ENCODE measurements at regions not wholly inside any gene's neighbourhood (a gene's known extent, or its start where the extent isn't known, plus 50 kb on each side); places are given as distances from the start of the nearest gene placed in this dataset.

- POLR2A ChIA-PET (ENCODE audit: unreplicated experiment): no interaction called here
- no peak overlapping the region for H3K4me3 ChIP-seq (ENCODE audit: insufficient read depth, low read depth, low read length)
- BruUV-seq (replicated peaks): no TSS peak
- WGBS, 2 experiments (ENCODE audit: extremely low coverage in 2 of 2, insufficient read length in 1 of 2): no CpG with 5 or more reads among the region's 3 CpGs
- no peak overlapping the region for H4K8ac ChIP-seq (ENCODE audit: low read depth in 2 of 2, low read length in 2 of 2)
- no peak overlapping the region for H3K14ac ChIP-seq (replicated peaks; ENCODE audit: low read depth, low read length)
- no peak overlapping the region for H3K56ac ChIP-seq (ENCODE audit: extremely low read depth, insufficient read depth, low read length)
- no peak overlapping the region for H2AK9ac ChIP-seq (replicated peaks; ENCODE audit: low read depth, low read length, poor library complexity)
- no peak overlapping the region for H3K9ac ChIP-seq (ENCODE audit: low read depth, low read length)
- no peak overlapping the region for H2BK5ac ChIP-seq (ENCODE audit: low read depth, low read length, poor library complexity, severe bottlenecking)
- no peak overlapping the region for H3K4ac ChIP-seq (ENCODE audit: low read depth, low read length)
- peaks cover 41% of the 10 kb centered on the region for H3K27me3 ChIP-seq (ENCODE audit: control insufficient read depth, insufficient read depth, low read length)
- H3K4me2 ChIP-seq (ENCODE audit: low read depth, low read length): no peak overlapping the region
- H3K23ac ChIP-seq (ENCODE audit: low read depth, low read length): no peak overlapping the region
- dilution Hi-C loops (cut with HindIII; ENCODE audit: low sequenced_read_pairs, unreplicated experiment) (no loop called here), intact Hi-C loops (cut with micrococcal nuclease) (no loop called here), in situ Hi-C loops (cut with MboI; ENCODE audit: low sequenced_read_pairs) (no loop called here)
- H2BK20ac ChIP-seq (ENCODE audit: low read depth, low read length): no peak overlapping the region
- H3K36me3 ChIP-seq (ENCODE audit: control insufficient read depth, insufficient read depth, low read length): no peaks in the 10 kb centered on the region
- no peak for DNase-seq
- H3K18ac ChIP-seq (ENCODE audit: low read depth, low read length): no peak overlapping the region
- no peak overlapping the region for H2AK5ac ChIP-seq (ENCODE audit: low read depth, low read length)
- H2BK120ac ChIP-seq (ENCODE audit: low read depth, low read length): no peak overlapping the region
- no peak for ATAC-seq (ENCODE audit: low read depth)
- TF ChIP-seq MAZ (IDR thresholded peaks at IDR 0.05; ENCODE audit: borderline replicate concordance, low read depth, low read length) (no peak), RCOR1 (IDR thresholded peaks at IDR 0.05; ENCODE audit: insufficient replicate concordance, low read length) (no peak), RAD21 (IDR thresholded peaks at IDR 0.05; ENCODE audit: low read length) (no peak), CEBPB (IDR thresholded peaks at IDR 0.05; ENCODE audit: low read depth, low read length) (no peak), RFX5 (IDR thresholded peaks at IDR 0.05; ENCODE audit: low read depth, low read length) (no peak), MXI1 (IDR thresholded peaks at IDR 0.05; ENCODE audit: borderline replicate concordance, low read depth, low read length) (no peak), CHD1 (IDR thresholded peaks at IDR 0.05; ENCODE audit: low read depth, low read length) (no peak), SMC3 (IDR thresholded peaks at IDR 0.05; ENCODE audit: low read depth, low read length) (no peak), ELK1 (IDR thresholded peaks at IDR 0.05; ENCODE audit: borderline replicate concordance, low read depth, low read length) (no peak), MAFK (IDR thresholded peaks at IDR 0.05; ENCODE audit: low read depth, low read length) (no peak), BHLHE40 (IDR thresholded peaks at IDR 0.05; ENCODE audit: low read depth, low read length) (no peak), FOS (IDR thresholded peaks at IDR 0.05; ENCODE audit: low read depth, low read length) (no peak)
- TF ChIP-seq, protein P1, sequence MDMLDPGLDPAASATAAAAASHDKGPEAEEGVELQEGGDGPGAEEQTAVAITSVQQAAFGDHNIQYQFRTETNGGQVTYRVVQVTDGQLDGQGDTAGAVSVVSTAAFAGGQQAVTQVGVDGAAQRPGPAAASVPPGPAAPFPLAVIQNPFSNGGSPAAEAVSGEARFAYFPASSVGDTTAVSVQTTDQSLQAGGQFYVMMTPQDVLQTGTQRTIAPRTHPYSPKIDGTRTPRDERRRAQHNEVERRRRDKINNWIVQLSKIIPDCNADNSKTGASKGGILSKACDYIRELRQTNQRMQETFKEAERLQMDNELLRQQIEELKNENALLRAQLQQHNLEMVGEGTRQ (IDR thresholded peaks at IDR 0.05; ENCODE audit: low read depth, low read length): no peak
- H2AFZ ChIP-seq (replicated peaks; ENCODE audit: low read length, poor library complexity): no peak overlapping the region
- H4K91ac ChIP-seq (ENCODE audit: insufficient read depth, low read depth, low read length): no peak overlapping the region
- H3K27ac ChIP-seq (ENCODE audit: insufficient read depth, low read length): no peak overlapping the region
- H3K79me1 ChIP-seq (ENCODE audit: low read depth in 1 of 2, low read length in 2 of 2): no peaks in the 10 kb centered on the region
- CTCF ChIA-PET: no interaction called here
- H3K4me1 ChIP-seq (ENCODE audit: control insufficient read depth, insufficient read depth, low read length): no peaks in the 10 kb centered on the region
- no peaks in the 10 kb centered on the region for H4K20me1 ChIP-seq (ENCODE audit: insufficient read depth, low read length)
- no peaks in the 10 kb centered on the region for H3K9me3 ChIP-seq (ENCODE audit: control insufficient read depth, insufficient read depth, low read length)
- no peak overlapping the region for H4K5ac ChIP-seq (ENCODE audit: low read depth, low read length)
- H3K9me1 ChIP-seq (ENCODE audit: insufficient read depth, low read length): no peaks in the 10 kb centered on the region
- no peak overlapping the region for H2BK15ac ChIP-seq (ENCODE audit: low read depth, low read length)
These were observed 365.5 kb downstream of the TNS3 start for GRCh38 chr7:47216439-47216838.

Measured in IMR-90 (cell line).